Mucosa of descending colon (tissue), 3 donors: ENCODE measurements at regions not wholly inside any gene's neighbourhood (a gene's known extent, or its start where the extent isn't known, plus 50 kb on each side); places are given as distances from the start of the nearest gene placed in this dataset.

ENCODE experiments used
- ATAC-seq: fragments of 200-7000 bp; cut with Tn5 transposase; one replicate; pipeline ENCODE4 v1.9.1; 2020; ENCODE audit warnings: mild to moderate bottlenecking, moderate library complexity
- DNase-seq, 3 donors: peaks; one replicate each; pipeline ENCODE4 v3.0.0-alpha.2; 2020
- H3K36me3 ChIP-seq: fragments of 200-600 bp; one replicate; pipeline ENCODE4 v1.8.0; 2021; ENCODE audit warnings: low read depth, mild to moderate bottlenecking
- H3K4me1 ChIP-seq: fragments of 200-600 bp; one replicate; pipeline ENCODE4 v1.8.0; 2021; ENCODE audit warnings: low read depth, mild to moderate bottlenecking
- H3K4me3 ChIP-seq: fragments of 200-600 bp; one replicate; pipeline ENCODE4 v1.8.0; 2021; ENCODE audit warnings: mild to moderate bottlenecking
- H3K9me3 ChIP-seq: fragments of 200-600 bp; one replicate; pipeline ENCODE4 v1.8.0; 2021; ENCODE audit warnings: mild to moderate bottlenecking
- intact Hi-C, 2 donors: fragments of 100-400 bp; cut with DNase I in 1 of 2; cut with micrococcal nuclease in 1 of 2; formaldehyde crosslinking; loops; one replicate each; pipeline versions ENCODE4 v1.11.0 to v1.11.1; 2022; cut with DNase I, micrococcal nuclease
- TF ChIP-seq, protein P1 (sequence below): fragments of 200-600 bp; IDR thresholded peaks from one replicate; pipeline ENCODE4 v1.8.0; 2022; ENCODE audit warnings: antibody characterized with exemption, mild to moderate bottlenecking
- donor health status: DM: no; HTN: no; CAD: no; lungs with moderate emphysema.
- donor health status: DM: no; HTN: no; CAD: no.
- donor health status: DM: no; HTN: yes; CAD: no.

- Histone ChIP-seq H3K4me3 (no peak overlapping the region), H3K9me3 (no peaks in the 10 kb centered on the region), H3K36me3 (no peaks in the 10 kb centered on the region), H3K4me1 (no peaks in the 10 kb centered on the region)
- intact Hi-C loops: no loop called here
- ATAC-seq: no peak
- TF ChIP-seq, protein P1, sequence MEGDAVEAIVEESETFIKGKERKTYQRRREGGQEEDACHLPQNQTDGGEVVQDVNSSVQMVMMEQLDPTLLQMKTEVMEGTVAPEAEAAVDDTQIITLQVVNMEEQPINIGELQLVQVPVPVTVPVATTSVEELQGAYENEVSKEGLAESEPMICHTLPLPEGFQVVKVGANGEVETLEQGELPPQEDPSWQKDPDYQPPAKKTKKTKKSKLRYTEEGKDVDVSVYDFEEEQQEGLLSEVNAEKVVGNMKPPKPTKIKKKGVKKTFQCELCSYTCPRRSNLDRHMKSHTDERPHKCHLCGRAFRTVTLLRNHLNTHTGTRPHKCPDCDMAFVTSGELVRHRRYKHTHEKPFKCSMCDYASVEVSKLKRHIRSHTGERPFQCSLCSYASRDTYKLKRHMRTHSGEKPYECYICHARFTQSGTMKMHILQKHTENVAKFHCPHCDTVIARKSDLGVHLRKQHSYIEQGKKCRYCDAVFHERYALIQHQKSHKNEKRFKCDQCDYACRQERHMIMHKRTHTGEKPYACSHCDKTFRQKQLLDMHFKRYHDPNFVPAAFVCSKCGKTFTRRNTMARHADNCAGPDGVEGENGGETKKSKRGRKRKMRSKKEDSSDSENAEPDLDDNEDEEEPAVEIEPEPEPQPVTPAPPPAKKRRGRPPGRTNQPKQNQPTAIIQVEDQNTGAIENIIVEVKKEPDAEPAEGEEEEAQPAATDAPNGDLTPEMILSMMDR: no peak
- no peak for DNase-seq
Observed at GRCh38 chr1:83086986-83087512, 911.9 kb downstream of the TTLL7 start.

DNA sequence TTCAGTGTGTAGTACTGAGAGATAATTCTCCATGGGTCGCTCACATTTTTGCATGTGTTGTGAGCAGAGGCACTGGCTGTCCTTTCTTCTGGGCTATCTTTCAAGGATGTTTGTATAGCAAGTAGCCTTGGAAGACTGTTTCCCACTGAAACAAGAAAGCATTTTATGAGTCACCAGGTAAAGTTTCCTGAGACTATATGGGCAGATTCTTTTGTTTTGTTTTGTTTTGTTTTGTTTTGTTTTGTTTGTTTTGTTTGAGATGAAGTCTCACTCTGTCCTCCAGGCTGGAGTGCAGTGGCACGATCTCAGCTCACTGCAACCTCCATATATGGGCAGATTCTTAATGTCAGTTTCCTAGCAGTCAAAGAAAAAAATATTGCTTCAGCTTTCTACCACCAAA lies 912.6 kb downstream of the TTLL7 start:
- DNase-seq (no peak), ATAC-seq (no peak)
- H3K4me1 ChIP-seq: no peaks in the 10 kb centered on the region
- no peaks in the 10 kb centered on the region for H3K9me3 ChIP-seq
- H3K36me3 ChIP-seq: no peaks in the 10 kb centered on the region
- intact Hi-C loops: no loop called here
- H3K4me3 ChIP-seq: no peak overlapping the region
- TF ChIP-seq, protein P1: no peak

- Histone ChIP-seq H3K36me3 (no peaks in the 10 kb centered on the region), H3K9me3 (no peaks in the 10 kb centered on the region), H3K4me3 (no peak overlapping the region), H3K4me1 (no peaks in the 10 kb centered on the region)
- TF ChIP-seq, protein P1: no peak
- ATAC-seq: no peak
- intact Hi-C loops: no loop called here
- DNase-seq: no peak
Observed at GRCh38 chr1:83083589-83084224, 915.2 kb downstream of the TTLL7 start.

- intact Hi-C loops: no loop called here
- TF ChIP-seq, protein P1: no peak
- Histone ChIP-seq H3K4me3 (no peak overlapping the region), H3K9me3 (no peaks in the 10 kb centered on the region), H3K36me3 (no peaks in the 10 kb centered on the region), H3K4me1 (no peaks in the 10 kb centered on the region)
- DNase-seq (no peak), ATAC-seq (no peak)
Observed at GRCh38 chr1:83077411-83077810, 921.5 kb downstream of the TTLL7 start.

DNA sequence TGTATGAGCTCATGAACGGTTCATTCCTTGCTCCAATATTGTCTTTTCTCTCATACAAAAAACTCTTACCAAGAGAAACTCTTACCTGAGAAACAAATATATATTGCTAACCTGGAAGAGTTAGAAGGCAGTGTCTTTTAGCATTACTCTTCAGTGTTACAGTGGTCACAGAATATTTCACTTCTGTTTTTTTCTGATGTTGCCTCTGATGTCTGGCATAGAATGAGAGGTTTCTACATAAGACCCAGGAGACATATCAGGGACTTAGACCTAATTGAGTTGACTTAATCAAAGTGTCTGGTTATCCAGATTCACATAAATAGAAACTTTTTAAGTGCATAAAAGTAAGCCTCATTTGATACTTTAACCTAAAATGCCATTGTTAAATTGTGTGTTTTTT lies 923.8 kb downstream of the TTLL7 start:
- DNase-seq: no peak
- no peak for ATAC-seq
- no peaks in the 10 kb centered on the region for H3K4me1 ChIP-seq
- H3K9me3 ChIP-seq: no peaks in the 10 kb centered on the region
- no peaks in the 10 kb centered on the region for H3K36me3 ChIP-seq
- TF ChIP-seq, protein P1: no peak
- no peak overlapping the region for H3K4me3 ChIP-seq
- intact Hi-C loops: no loop called here
